Midbrain (tissue), 1 donor: ENCODE measurements at regions not wholly inside any gene's neighbourhood (a gene's known extent, or its start where the extent isn't known, plus 50 kb on each side); places are given as distances from the start of the nearest gene placed in this dataset.
"Not testable (repeated sequence)": the region's sequence is repeated elsewhere in the genome, so short reads cannot be mapped to it uniquely, and the experiment has no call there.

Experiments used
- DNase-seq: peaks from one replicate; lab custom pipeline; 2025; lab: John Stamatoyannopoulos, UW

DNA sequence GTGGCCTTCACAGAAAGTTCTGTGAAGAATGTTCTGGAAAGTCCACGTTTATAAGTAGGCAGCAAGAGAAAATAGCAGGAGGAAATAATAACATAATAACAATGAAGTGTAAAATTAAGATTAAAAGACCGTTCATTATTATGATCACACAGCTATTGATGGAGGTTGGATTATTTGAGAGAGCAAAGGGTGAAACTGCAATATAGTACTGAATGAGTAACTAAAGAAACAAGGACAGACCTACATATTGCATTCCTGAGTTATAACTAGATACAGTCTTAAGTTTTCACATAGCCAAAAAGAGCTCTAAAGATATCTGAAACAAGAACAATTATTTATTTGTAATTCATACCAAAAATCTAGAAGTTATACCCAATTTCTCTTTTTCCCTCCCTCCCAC, 122.9 kb upstream of the TMEM164 start:
- DNase-seq = no peak

DNA sequence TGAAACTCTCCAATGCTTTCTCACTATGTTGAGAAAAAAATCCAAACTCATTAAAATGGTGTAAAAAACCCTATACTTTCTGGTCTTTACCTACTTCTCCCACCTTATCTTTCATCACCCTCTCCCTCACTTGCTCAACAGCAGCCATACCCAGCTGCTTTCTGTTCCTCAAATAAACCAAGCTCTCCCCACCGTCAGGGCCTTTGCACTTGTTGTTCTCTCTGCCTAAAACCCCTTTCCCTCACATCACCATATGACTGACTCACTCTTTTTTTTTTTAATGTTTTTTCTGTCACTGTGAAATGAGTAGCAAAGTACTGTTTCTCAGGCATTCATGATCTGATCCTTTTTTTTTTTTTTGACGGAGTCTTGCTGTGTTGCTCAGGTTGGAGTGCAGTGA, 122.3 kb upstream of the TMEM164 start:
- DNase-seq = no peak

DNA sequence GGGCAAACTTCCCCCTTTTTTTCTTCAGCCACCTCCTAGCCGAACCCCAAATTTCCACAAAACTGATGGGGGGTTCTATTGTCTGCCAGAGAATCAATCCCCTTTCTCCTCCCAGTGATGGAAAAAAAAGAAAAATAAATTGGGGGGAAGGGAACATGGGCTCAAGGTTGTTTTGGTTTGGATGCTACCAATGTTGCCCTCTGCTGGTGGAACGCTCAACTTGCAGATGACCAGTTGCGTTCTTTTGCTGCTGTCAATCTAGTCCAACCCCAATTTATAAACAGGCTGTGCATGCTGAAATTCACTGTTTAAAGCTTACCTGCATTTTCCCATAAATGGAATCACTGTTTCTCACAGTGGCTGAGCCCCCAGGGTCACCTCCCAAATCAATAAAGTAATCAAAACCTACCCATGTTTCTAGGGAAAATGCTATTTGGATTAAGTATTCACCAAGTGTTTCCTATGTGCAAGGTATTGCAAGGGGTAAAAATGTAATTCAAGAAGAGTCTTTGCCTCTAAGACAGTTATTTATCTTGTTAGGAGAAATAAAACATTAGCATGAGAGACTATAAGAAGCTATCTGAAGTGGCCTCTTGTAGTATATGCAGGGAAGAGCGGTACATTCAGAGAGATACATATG, 116.7 kb upstream of the TMEM164 start:
- DNase-seq = peak; percentile 17

DNA sequence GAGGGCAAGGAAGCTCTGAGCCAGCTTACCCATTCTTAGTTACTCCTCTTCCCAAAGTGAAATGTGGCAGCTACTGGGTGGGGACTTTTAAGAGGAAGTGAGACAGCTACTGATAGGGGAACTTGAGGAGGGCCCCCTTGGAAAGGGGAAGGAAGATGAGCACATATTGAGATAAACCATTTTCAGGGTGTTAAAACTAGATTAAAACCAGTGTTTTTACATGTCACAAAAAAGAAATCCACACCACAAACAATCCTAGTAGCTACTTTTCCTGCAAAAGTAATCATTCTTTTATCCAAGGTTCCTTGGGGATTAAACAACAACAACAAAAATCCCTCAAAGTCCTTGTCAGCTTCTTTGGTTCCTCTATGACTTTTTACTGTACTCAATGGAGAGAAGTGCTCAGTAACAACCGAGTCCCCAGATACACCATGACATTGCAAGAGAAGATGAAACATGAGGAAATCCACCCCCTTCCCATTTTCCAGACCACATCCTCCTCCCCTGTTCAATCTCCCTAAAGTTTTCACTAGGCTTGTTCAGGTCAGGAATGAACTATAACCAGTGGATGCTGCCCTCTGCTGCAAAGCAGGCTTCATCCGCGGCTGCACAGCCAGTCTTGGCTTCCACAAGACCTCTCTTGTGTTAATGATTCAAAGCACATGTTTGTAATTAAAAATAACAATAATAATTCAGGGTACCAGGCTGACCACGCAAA, 113.5 kb upstream of the TMEM164 start:
- DNase-seq = peak; percentile 33

DNA sequence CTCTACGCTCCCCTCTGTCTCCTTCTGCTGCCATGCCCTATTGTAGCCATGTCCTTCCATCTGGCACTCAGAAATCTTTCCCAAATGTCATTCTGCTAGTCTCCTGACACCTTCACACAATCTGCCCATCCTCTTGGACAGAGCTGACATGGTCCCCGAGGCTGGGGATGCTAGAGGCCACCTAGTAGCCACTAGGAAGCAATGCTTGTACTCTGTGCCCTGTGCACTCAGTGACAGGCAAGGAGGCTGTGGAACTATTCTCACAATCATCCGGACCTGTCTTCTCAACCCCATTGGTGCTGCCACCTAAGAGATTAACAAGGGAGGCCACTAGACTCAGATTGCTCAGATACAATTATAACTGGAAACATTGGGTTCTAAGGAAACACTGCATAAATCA, 112.6 kb upstream of the TMEM164 start:
- no peak for DNase-seq

DNA sequence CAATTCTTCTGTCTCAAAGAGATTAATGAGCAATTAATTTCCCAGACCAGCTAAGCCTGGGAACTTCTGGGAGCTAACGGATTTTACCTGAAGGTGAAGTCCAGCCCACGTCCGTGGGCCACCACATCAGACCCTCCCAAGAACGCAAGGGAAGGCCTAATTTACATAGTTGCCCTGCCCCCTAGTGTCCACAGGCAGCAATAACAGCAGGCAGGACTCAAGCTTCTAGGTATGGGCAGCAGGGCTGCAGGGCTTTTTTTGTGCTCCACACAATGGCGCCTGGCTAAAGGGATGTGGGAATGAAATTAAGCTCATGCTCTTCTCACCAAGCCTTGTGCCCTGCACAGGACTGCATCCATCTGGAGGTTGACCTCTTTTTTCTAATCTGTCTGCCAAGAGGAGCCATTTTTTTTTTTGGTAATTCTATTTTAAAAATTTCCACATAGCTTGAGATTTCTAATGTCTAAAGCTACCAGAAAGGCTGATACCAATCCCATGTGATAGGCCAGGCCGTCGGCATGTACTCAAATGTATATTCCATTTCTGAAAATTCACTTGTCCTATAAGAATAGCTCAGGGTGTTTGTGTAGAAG, 111.9 kb upstream of the TMEM164 start:
- peak; percentile 40 for DNase-seq

DNA sequence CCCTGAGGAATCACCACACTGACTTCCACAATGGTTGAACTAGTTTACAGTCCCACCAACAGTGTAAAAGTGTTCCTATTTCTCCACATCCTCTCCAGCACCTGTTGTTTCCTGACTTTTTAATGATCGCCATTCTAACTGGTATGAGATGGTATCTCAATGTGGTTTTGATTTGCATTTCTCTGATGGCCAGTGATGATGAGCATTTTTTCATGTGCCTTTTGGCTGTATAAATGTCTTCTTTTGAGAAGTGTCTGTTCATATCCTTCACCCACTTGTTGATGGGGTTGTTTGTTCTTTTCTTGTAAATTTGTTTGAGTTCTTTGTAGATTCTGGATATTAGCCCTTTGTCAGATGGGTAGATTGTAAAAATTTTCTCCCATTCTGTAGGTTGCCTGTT, 106.9 kb upstream of the TMEM164 start:
- DNase-seq = not testable (repeated sequence)

DNA sequence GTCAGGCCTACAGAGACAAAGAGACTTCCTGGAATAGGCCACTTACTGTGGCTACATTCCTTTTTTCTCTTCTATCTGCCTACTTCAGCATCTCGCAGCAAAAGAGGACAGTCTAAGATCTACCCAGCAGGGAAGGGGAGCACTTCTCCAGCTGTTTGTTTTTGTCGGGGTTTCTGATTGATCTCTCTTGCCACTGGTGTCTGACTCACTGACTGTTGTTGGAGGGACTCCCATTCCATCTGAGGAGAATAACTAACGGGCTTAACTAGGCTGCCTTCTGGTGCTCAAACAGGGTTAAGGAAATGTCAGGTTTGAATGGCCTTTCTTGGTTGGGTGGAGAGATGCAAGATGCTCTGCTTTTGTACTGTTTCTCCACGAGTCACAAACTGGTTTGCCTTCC, 100.2 kb upstream of the TMEM164 start:
- DNase-seq = no peak

DNA sequence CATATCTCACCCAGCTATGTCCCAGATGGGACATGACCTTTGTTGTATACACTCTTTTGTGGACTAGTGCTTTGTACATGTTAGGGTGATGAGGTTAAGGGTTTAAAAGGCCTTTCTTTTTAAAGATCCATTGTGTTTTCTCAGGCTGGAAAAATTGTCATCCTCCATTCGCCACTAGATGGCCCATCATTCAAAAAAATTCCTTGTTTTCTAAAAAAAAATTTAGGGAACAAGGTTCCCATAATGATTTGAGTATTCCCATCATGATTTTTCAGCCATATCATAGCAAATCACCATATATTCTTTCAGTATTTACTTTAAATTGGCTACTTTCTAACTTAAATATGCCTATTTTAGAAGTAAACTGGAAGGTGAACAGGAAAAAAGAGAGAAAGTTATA, 91.9 kb upstream of the TMEM164 start:
- DNase-seq = no peak

DNA sequence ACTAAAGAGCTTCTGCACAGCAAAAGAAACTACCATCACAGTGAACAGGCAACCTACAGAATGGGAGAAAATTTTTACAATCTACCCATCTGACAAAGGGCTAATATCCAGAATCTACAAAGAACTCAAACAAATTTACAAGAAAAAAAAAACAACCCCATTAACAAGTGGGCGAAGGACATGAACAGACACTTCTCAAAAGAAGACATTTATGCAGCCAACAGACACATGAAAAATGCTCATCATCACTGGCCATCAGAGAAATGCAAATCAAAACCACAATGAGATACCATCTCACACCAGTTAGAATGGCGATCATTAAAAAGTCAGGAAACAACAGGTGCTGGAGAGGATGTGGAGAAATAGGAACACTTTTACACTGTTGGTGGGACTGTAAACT, 89.9 kb upstream of the TMEM164 start:
- DNase-seq = not testable (repeated sequence)

DNA sequence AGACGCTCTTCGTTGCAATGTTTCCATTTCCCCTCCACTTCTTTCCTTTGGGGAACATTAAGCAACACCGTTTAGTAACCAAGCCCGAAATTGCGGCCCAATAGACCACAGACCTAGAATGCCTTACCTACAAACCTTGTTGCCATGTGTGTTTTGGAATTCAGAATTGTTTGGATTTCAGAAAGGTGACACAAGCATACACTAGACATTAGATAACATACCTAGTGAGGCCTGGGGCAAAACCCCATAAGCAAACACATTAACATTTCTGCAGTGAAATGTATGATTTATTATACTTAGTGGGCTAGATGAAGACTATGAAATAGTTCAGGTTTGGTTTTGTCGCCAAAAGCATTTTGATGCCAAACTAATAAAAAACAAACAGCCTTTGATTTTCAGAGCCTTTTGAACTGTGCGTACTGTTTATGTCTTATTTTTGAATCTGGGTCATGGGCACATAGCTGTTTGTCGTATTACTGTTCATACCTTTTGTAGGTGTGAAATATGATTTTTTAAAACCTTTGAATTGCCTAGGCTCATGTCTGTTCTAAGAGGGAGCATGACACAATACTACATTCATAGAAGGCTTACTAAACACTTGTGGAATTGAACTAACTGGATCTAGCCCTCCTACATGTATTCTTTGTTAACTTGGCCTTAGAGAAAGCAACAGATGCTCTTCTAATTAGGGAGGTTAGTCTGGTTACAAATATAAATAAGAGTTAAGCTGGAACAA, 88.6 kb upstream of the TMEM164 start:
- no peak for DNase-seq

DNA sequence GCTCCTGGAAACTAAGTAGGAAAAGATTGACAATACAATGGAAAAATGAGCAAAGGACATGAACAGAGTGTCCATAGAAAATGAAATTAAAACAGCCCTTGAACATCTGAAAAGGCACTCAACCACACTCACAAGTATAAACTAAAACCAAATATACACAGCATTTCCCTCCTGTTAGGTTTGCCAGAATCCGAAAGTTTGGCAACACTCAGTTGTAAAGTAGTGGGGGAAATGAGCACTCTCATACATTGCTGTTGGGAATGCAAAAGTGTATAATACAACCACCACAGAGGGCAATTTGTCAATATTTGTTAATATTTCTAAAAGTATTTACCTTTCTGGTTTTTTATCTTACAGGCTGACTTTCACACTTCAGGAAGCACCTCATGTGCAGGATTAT, 84.2 kb upstream of the TMEM164 start:
- DNase-seq = no peak

DNA sequence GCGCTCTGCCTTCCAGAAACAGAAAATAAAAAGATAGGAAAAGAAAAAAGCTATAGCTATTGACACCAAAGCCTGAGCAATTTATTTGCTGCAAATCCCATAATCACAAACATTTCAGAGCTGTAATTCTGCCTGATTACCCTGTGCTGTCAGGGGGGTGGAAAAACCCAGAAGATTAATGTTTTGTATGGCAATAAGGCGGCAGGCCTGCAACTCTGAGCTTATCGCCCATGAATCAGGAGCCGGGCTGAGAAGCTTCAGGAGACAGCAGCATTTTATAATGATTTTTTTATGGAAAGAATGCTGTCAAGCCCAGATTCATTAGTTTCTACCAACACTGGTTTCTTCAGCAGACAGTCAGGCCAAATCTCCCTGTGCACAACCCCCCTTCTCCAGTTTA, 82.6 kb upstream of the TMEM164 start:
- DNase-seq = no peak

DNA sequence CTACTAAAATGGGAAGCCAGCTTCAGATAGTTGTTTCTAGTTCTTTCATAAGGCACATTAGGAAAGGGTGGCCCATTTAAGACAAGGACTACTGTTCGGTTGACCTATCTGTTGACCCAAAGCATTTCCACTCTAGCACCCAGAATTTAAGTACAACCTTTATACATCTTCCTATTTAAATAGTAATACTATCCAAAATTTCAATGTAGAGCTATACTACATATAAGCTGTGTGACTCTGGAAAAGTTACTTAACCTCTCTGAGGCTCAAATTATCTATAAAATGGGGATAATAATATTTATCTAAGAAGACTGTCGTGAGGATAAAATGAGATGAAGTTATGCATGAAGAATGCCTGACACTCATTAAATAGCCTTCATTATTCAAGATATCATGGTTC, 82.0 kb upstream of the TMEM164 start:
- no peak for DNase-seq

DNA sequence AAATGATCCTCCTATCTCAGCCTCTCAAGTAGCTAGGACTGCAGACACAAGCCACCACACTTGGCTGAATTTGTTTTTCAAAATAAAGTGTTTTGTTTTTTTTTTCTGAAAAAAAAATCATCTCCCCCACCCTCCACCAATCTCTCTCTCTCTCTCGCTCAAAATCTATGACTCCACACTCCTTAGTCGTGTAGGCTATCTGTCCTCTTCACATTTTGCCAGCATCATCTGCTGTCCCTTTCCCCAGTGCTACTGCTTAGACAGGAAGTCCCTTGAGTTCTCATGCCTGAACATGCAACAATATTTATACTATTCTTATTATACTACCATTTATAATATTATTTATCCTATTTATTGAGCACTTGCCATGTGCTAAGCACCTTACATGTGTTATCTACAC, 80.7 kb upstream of the TMEM164 start:
- DNase-seq = no peak

DNA sequence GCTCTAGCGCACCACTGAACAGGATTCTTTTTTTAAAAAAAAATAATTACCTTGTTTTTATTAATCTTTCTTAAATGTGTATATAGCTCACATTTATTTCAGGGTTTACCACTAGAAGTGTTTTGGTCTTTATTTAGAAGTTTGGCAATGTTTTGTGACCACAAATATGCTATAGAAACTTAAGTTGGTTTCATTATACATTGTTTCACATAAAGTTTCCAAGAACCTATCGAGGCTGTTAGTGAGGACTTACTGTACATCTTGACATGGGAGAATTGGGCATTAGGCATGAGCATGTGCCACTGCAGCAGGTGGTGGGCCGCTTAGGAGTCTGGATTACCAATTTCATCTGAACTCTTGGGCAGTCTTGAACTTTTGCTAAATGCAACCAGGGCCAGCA, 77.9 kb upstream of the TMEM164 start:
- DNase-seq = not testable (repeated sequence)

DNA sequence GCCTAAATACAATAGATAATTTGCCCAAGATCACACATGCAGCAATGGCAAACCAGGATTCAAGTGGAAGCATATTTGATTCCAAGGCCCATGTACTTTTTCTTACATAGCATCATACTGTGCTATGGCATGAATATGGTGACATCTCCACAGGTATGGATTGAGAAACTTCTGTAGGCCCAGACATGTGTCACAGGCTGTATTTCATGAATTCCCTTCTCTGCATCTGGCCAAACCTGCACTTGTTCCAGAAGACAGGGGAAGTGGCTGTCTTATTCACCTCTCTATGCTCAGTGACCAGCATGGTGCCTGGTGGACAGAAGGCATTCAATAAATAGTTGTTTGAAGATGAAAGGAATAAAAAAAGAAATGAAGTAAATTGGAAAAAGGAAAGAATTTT, 77.3 kb upstream of the TMEM164 start:
- no peak for DNase-seq

DNA sequence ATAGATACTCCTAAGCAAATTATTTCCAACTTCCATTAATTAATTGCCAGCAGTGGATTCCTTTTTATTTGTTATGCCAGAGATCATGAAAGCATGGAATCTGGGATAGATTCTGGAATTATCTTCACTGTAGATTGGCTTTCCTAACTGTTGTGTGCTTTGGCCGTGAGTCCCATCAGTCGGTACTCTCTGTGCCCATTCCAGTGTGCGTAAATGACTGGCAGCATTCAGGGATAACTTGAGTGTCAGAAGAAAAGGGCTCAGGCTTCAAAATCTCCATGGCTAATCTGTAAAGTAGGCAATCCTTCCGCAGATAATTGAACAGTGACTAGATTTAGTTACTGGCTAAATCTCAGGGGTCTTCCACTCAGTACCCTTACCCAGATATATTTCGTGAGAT, 76.8 kb upstream of the TMEM164 start:
- no peak for DNase-seq

DNA sequence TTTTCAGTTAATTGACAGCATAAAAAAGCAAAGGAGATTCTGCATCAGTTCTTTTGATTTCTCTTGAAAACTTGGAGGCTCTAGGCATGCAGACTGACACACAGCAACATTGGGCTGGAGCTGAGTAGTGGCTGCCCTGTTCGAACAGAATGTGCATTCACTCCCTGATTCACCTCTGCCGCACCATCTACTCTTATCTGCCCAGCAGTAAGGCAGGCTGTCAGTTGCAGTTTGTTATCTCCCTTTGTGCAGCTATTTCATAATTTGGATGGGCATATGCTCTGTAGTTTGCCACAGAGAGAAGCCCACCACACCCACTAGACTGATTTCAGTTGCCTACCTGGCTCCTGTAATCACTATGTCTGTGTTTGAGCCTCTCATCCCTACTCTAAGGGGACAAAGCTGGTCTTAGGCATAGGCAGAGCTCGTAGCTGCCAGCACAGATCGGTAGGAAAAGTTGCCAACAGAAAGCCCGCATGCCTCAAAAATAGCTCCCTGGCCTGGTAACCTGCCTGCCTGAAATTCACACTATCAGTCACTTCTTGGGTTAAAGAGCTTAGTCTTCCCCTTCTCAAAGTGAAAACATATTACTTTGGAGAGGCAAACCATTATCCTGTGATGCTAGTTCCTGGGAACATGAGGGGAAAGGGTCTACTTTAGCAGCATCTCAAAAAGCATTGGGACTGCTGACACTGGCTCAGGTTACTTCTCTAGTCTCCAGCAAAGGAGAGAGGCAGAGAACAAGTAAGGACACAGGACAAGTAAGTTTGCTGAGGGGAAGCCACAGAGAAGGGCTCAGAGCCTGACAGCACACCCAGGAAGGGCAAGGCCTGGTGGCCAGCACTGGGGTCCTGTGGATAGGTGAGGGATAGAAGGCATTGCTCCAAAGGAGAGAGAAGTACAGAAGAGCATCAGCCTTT, 75.9 kb upstream of the TMEM164 start:
- DNase-seq = no peak

DNA sequence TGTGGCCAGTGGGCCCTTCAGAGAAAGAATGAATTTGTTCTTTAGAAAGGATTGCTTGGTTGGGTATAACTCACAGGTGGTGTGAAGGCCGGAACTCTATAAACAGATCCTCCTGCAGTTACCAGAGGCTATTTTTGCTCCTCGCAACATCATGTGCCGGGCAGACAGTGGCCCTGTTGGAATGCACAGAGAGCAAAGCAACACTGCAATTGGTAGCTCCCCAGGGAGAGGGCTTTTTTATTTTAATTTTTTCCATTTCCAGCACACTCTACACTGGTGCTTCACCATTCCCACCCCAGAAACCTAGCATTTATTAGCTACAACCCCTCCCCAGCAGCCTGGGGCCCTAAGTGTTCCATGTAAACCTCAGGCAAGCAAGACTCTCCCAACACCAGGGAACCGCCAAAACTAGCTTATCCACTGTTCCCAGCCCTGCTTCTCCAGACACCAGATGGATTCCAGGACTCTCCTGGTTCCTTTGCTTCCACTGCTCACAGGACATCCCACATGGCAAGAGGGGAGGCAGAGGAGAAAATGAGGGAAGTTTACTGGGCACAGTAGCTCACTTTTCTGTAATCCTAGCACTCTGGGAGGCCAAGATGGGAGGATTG, 75.1 kb upstream of the TMEM164 start:
- no peak for DNase-seq

DNA sequence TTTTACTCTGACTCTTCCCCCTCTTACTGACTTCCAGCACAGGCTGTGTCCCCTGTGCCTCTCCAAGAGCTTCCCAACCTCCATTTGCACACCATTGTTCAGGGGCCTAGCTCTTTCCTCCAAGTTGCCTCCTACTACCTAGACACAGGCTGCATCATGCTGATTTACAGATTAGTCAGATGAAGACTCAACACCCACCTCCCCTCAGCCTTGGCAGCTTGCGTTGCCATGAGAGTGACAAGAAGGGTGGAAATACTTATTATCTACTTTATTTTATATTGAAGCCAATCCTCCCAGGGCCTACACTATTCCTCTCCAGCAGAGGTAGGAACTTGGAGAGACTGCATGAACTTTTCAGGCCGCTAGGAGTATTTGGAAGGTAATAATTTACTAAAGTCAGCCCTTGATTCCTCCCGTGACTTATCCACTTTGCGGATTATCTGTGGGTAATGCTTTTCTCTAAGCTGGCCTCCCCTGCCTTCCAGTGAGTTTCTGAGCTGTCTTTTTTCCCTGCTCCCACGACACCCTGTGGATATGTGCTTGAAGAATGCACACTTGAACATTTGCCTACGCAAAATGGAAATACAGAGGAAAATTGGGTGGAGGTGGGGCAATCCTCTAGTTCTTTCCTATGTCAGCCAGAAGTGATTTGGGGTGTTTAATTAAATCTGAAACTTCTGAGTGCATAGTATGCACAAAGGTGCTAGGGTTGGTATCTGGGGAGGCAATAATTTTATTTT, 74.1 kb upstream of the TMEM164 start:
- no peak for DNase-seq
